Epithelial cell of esophagus (primary cell): ENCODE measurements at regions not wholly inside any gene's neighbourhood (a gene's known extent, or its start where the extent isn't known, plus 50 kb on each side); places are given as distances from the start of the nearest gene placed in this dataset.

Experiments
- DNase-seq: peaks from one replicate; pipeline ENCODE4 v3.0.0; 2010; ENCODE audit warnings: low read depth
- H3K4me3 ChIP-seq: 2 replicates; pipeline ENCODE4 v1.5.1; 2011; ENCODE audit warnings: mild to moderate bottlenecking, low read length, control low read depth
- TF ChIP-seq, protein P1 (sequence below): IDR thresholded peaks from 2 replicates; pipeline ENCODE4 v1.5.1; 2011; ENCODE audit warnings: low read depth, mild to moderate bottlenecking, low read length, control low read depth, inconsistent platforms; ENCODE audit not compliant: insufficient read depth; ENCODE audit errors: missing control alignments

DNA sequence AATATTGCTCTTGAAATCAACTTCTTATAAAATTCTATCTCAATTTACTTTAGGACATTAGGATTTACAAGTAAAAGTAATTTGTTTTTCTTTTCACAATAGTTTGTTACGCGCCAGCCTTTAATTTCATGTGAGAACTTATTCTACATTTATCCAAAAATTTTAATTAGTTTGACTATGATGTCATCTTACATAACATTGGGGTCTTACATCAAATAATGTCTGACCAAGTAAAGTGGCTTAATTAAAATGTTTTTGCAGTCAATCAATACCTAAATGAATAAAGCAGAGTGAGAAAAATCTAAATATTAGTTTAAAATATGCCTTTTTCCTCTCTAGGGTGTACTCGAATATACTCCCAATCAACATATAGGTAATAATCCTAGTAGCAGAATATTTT, 666.2 kb upstream of the FBXO33 start:
- no peak for DNase-seq
- TF ChIP-seq, protein P1, sequence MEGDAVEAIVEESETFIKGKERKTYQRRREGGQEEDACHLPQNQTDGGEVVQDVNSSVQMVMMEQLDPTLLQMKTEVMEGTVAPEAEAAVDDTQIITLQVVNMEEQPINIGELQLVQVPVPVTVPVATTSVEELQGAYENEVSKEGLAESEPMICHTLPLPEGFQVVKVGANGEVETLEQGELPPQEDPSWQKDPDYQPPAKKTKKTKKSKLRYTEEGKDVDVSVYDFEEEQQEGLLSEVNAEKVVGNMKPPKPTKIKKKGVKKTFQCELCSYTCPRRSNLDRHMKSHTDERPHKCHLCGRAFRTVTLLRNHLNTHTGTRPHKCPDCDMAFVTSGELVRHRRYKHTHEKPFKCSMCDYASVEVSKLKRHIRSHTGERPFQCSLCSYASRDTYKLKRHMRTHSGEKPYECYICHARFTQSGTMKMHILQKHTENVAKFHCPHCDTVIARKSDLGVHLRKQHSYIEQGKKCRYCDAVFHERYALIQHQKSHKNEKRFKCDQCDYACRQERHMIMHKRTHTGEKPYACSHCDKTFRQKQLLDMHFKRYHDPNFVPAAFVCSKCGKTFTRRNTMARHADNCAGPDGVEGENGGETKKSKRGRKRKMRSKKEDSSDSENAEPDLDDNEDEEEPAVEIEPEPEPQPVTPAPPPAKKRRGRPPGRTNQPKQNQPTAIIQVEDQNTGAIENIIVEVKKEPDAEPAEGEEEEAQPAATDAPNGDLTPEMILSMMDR = no peak
- H3K4me3 ChIP-seq = no peak overlapping the region

DNA sequence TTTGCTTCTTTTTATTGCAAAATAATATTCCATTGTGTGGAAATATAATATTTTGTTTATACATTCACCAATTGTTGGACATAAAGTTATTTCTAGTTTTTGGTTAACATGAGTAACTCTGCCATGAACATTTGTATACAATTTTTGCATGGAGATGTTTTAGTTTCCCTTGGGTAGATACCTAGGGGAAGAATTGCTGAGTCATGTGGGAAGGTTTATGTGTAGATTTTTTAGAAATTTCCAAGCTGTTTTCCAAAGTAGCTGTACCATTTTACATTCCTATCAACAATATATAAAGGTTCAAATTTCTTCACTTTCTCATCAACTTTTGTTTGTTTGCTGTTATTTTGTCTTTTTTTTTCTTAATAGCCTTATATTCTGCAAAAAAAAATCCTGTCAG, 664.7 kb upstream of the FBXO33 start:
- no peak for DNase-seq
- TF ChIP-seq, protein P1 = no peak
- no peak overlapping the region for H3K4me3 ChIP-seq

DNA sequence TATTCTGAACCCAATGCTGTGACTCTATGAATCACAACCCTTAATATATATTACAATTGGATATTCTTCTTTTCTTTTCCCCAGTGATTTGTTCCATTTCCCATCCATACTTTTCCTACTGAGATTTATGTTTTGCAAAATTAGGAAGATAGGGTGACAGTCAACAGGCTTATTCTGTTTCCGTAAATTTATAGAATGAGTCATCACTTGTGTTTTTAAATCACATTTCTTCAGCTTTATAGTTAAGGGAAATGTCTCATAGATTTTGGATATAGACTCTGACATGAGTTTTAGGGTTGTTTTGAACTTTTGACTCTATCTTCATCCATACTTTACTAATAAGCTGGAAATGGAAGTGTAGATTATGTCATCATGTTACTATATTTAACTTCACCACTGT, 661.6 kb upstream of the FBXO33 start:
- H3K4me3 ChIP-seq = no peak overlapping the region
- no peak for DNase-seq
- TF ChIP-seq, protein P1 = no peak

DNA sequence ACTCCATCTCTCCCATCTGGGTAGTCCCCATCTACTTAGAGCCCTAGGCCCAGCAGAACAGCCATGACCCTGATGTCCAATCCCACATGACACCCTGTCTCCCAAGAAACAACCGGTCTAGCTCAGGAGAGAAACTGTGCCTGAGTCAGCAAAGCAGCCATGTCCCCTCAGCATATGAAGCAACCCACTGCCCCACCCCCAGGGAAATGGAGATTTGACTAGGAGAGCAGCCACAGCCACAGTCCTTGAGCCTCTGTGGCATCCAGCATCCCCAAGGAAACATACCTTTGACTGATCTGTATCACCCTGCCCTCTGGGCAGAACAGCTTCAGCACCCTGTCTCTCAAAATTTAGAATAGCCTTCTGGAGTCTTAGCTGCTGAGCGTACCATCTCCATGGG, 641.9 kb upstream of the FBXO33 start:
- TF ChIP-seq, protein P1 = no peak
- no peak overlapping the region for H3K4me3 ChIP-seq
- DNase-seq = no peak

DNA sequence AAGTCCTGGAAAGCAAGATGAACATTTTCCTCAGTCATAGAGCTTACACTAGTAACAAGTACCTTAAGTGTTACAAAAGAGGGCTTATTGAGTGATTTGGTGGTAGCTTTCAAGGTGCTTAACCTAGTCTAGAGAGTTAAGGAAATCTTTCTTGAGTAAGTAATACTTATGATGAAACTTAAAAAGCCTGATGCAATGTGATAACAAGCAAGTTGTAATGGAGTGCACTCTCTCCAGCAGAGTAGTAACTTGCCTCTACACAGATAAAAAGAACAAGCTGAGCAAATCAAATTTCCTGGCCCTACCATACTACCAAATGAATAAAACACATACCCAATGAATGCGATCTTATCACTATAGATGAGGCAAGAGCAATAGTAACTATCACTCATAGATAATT, 639.9 kb upstream of the FBXO33 start:
- no peak overlapping the region for H3K4me3 ChIP-seq
- TF ChIP-seq, protein P1 = no peak
- no peak for DNase-seq

DNA sequence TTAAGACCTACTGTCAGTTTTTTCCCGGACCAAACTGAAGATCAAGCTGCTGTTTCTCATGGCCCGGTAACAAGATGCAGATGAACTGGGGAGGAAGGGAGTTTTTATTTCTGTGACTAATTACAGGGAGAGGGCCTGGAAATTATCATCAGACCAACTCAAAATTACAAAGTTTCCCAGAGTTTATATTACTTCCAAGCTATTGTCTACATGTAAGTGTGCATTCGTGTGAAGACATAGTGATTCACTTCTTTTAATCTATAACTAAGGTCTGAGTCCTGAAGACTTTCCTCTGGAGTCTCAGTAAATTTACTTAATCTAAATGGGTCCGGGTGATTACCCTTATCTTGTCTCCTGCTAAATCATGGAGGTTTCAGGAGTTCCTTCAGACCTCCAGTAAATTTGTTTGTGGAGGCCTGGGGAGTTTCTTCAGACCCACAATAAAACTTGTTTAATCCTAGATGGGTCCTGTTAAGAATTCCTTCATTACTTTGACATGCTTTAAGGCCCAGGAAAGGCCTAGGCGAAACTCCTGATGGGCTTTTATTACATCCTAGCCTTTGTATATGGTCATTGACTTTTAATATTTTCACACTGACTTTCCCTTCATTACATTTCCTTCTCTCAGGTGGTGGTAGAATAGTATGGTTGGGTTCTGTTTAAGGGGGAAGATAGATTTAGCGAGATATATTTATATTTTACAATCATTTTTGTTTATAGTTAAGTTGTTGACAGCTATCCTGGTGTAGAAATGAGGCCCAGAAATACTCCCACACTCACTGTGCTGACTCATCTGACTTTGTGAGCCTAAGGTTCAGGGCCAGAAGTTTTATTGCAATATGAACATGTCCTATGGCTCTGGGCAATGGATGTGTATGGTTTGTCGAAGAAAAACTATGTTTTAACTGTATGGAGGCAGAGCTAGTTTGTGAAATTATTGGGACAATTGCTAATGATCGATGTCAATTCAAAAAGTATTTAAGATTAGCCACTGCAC, 627.0 kb upstream of the FBXO33 start:
- no peak overlapping the region for H3K4me3 ChIP-seq

More for the DNA sequence above, 627.0 kb upstream of the FBXO33 start:
- TF ChIP-seq, protein P1 = no peak
- DNase-seq = no peak
